ENCODE measurements at regions not wholly inside any gene's neighbourhood (a gene's known extent, or its start where the extent isn't known, plus 50 kb on each side); places are given as distances from the start of the nearest gene placed in this dataset.
A peak's percentile ranks its signal among the peaks of the same experiment; 100 is the strongest.

DNA sequence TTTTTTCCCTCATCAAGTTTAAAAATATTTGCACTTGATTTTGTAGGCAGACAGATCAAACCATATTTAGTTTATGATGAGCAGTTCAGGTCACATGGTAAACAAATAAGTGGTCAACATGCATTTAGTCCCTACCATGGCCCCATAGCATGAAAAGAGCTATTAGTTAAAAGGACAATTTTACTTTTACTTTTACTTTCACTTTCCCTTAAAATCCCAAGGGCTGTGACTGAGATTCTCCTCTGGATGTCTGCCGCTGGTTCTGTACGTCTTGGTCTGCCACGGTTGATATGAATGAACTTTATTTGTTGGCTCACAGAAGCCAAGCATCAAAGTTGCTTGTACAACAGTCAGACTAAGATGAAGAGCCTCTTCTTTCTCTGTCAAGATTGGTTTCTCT is 626.2 kb upstream of the CDH7 start:
- H3K9ac ChIP-seq (ENCODE audit: low read length): no peak overlapping the region
- TF ChIP-seq EZH2phosphoT487 (IDR thresholded peaks at IDR 0.05; ENCODE audit: borderline replicate concordance, low read length) (no peak), EZH2 (IDR thresholded peaks at IDR 0.05; ENCODE audit: low read length, unreplicated experiment) (no peak)
- TF ChIP-seq, protein P1, sequence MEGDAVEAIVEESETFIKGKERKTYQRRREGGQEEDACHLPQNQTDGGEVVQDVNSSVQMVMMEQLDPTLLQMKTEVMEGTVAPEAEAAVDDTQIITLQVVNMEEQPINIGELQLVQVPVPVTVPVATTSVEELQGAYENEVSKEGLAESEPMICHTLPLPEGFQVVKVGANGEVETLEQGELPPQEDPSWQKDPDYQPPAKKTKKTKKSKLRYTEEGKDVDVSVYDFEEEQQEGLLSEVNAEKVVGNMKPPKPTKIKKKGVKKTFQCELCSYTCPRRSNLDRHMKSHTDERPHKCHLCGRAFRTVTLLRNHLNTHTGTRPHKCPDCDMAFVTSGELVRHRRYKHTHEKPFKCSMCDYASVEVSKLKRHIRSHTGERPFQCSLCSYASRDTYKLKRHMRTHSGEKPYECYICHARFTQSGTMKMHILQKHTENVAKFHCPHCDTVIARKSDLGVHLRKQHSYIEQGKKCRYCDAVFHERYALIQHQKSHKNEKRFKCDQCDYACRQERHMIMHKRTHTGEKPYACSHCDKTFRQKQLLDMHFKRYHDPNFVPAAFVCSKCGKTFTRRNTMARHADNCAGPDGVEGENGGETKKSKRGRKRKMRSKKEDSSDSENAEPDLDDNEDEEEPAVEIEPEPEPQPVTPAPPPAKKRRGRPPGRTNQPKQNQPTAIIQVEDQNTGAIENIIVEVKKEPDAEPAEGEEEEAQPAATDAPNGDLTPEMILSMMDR (conservative IDR thresholded peaks at IDR 0.05; ENCODE audit: low read depth, low read length): no peak
- no peak for DNase-seq
- BruUV-seq (replicated peaks): no TSS peak
- intact Hi-C loops (cut with micrococcal nuclease): no loop called here
- H3K36me3 ChIP-seq (ENCODE audit: low read depth, low read length): no peaks in the 10 kb centered on the region
- H3K27ac ChIP-seq (ENCODE audit: low read length): no peak overlapping the region
- POLR2A ChIA-PET (ENCODE audit: unreplicated experiment): no interaction called here
- H3K4me1 ChIP-seq (ENCODE audit: insufficient read depth, low read length): no peaks in the 10 kb centered on the region
- peak overlapping the region; percentile 9; the same call in 1 of the 2 replicates for H3K4me3 ChIP-seq (ENCODE audit: low read length)
- H3K4me2 ChIP-seq (ENCODE audit: low read length): peak overlapping the region; percentile 46
- no peaks in the 10 kb centered on the region for H3K9me2 ChIP-seq (replicated peaks; ENCODE audit: low read length)
- no peaks in the 10 kb centered on the region for H3K79me2 ChIP-seq (ENCODE audit: low read length)
- peak overlapping the region; percentile 55; the same call in 1 of the 2 replicates for H2AFZ ChIP-seq (ENCODE audit: low read length)
- no peaks in the 10 kb centered on the region for H3K27me3 ChIP-seq (ENCODE audit: low read length)
- H3F3A ChIP-seq (ENCODE audit: low read length, unreplicated experiment): no peaks in the 10 kb centered on the region
- peaks cover 12% of the 10 kb centered on the region for H3K9me3 ChIP-seq (ENCODE audit: low read length)
- ATAC-seq: no peak
- CTCF ChIA-PET: no interaction called here
- no peaks in the 10 kb centered on the region for H4K20me1 ChIP-seq (ENCODE audit: low read length)

DNA sequence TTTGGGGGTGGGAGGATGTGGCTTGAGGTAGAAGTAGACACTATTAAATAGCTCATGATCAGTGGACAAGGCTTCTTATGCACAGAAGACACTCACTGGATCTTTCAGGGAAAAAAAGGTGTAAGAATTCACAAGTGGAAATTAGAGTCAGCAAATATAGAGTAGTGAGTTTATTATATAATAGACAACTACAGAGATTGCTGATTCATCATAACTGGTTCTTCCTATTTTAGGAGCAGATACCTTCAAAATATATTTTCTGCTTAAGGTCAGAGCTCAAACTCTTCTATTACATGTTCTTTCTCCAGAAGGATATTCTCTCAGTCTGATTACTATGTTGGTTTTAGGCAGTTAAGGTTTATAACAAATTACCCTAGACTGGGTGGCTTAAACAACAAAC is 646.9 kb upstream of the CDH7 start:
- no peak overlapping the region for H3K4me2 ChIP-seq (ENCODE audit: low read length)
- TF ChIP-seq EZH2 (IDR thresholded peaks at IDR 0.05; ENCODE audit: low read length, unreplicated experiment) (no peak), EZH2phosphoT487 (IDR thresholded peaks at IDR 0.05; ENCODE audit: borderline replicate concordance, low read length) (no peak)
- TF ChIP-seq, protein P1 (conservative IDR thresholded peaks at IDR 0.05; ENCODE audit: low read depth, low read length): no peak
- ATAC-seq: no peak
- H3K79me2 ChIP-seq (ENCODE audit: low read length): no peaks in the 10 kb centered on the region
- intact Hi-C loops (cut with micrococcal nuclease): no loop called here
- no peaks in the 10 kb centered on the region for H3K4me1 ChIP-seq (ENCODE audit: insufficient read depth, low read length)
- no peak overlapping the region for H3K4me3 ChIP-seq (ENCODE audit: low read length)
- ChIA-PET POLR2A (ENCODE audit: unreplicated experiment) (no interaction called here), CTCF (no interaction called here)
- H3K27me3 ChIP-seq (ENCODE audit: low read length): no peaks in the 10 kb centered on the region
- DNase-seq: no peak
- 0 out of 2 replicates have a peak, but pooled peaks cover 2% of the 10 kb centered on the region for H3K9me2 ChIP-seq (replicated peaks; ENCODE audit: low read length)
- no peaks in the 10 kb centered on the region for H3K36me3 ChIP-seq (ENCODE audit: low read depth, low read length)
- H3K9ac ChIP-seq (ENCODE audit: low read length): no peak overlapping the region
- BruUV-seq (replicated peaks): no TSS peak
- no peaks in the 10 kb centered on the region for H3K9me3 ChIP-seq (ENCODE audit: low read length)
- no peaks in the 10 kb centered on the region for H4K20me1 ChIP-seq (ENCODE audit: low read length)
- no peak overlapping the region for H2AFZ ChIP-seq (ENCODE audit: low read length)
- no peaks in the 10 kb centered on the region for H3F3A ChIP-seq (ENCODE audit: low read length, unreplicated experiment)
- H3K27ac ChIP-seq (ENCODE audit: low read length): no peak overlapping the region

DNA sequence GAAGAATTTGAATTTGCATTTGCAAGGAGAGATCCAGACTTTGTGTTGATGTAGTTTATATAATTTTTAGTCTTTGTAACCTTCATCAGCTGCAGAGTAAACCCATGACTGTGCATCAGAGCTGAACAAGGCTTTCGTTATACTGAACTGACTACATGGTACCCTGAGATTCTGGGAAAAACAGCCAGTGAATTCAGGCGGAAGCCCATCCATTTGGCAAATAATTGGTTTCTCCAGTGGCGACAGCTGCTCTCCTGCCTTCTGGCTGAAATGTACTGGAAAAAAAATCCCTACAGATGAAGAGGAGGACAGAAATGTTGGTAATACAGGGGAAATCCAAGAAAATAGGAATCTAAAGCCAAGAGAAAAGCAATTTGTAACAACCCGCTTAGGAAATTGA is 657.5 kb upstream of the CDH7 start:
- Histone ChIP-seq H3K4me1 (ENCODE audit: insufficient read depth, low read length) (no peaks in the 10 kb centered on the region), H3K9me3 (ENCODE audit: low read length) (no peaks in the 10 kb centered on the region), H3K4me3 (ENCODE audit: low read length) (no peak overlapping the region), H2AFZ (ENCODE audit: low read length) (no peak overlapping the region), H3F3A (ENCODE audit: low read length, unreplicated experiment) (no peaks in the 10 kb centered on the region), H3K27ac (ENCODE audit: low read length) (no peak overlapping the region), H3K4me2 (ENCODE audit: low read length) (no peak overlapping the region), H3K36me3 (ENCODE audit: low read depth, low read length) (no peaks in the 10 kb centered on the region), H3K9ac (ENCODE audit: low read length) (no peak overlapping the region), H4K20me1 (ENCODE audit: low read length) (no peaks in the 10 kb centered on the region), H3K9me2 (replicated peaks; ENCODE audit: low read length) (no peaks in the 10 kb centered on the region), H3K27me3 (ENCODE audit: low read length) (no peaks in the 10 kb centered on the region), H3K79me2 (ENCODE audit: low read length) (no peaks in the 10 kb centered on the region)
- no TSS peak for BruUV-seq (replicated peaks)
- ATAC-seq: no peak
- intact Hi-C loops (cut with micrococcal nuclease): loop anchor here (10.0 kb wide), 1 partner anchor 439 kb away; no protein-coding TSS in a partner anchor
- CTCF ChIA-PET: interaction anchor here (0.7 kb wide), 1 partner anchor 99 kb away, joined by 3 read pairs; no protein-coding TSS in a partner anchor
- POLR2A ChIA-PET (ENCODE audit: unreplicated experiment): no interaction called here
- DNase-seq: no peak
- TF ChIP-seq EZH2phosphoT487 (IDR thresholded peaks at IDR 0.05; ENCODE audit: borderline replicate concordance, low read length) (no peak), EZH2 (IDR thresholded peaks at IDR 0.05; ENCODE audit: low read length, unreplicated experiment) (no peak)
- TF ChIP-seq, protein P1 (conservative IDR thresholded peaks at IDR 0.05; ENCODE audit: low read depth, low read length): no peak

Measured in PC-3 (cell line).